ENCODE measurements at regions not wholly inside any gene's neighbourhood (a gene's known extent, or its start where the extent isn't known, plus 50 kb on each side); places are given as distances from the start of the nearest gene placed in this dataset.

DNA sequence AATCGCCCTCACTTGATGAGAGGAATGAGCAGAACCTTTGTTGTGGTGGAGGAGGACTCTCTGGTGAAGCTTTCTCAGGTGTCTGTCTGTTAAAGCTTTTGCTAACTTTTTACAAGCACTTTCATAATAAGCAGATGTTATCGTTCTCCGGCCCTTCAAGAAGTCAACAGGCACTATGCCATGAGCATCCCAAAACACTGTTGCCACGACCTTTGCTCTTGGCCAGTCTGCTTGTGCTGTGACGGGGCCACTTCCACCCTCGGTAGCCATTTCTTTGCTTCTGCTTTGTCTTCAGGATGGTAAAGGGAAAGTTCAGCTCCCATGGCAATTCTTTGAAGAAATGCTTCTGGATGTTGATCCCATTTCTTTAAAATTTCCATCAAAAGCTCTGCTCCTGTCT is 93.5 kb upstream of the ANKRD10 start:
- TF ChIP-seq BHLHE40 (IDR thresholded peaks at IDR 0.05; ENCODE audit: borderline replicate concordance) (no peak), L3MBTL2 (conservative IDR thresholded peaks at IDR 0.05) (no peak), ELF4 (IDR thresholded peaks at IDR 0.05) (no peak), FOXM1 (IDR thresholded peaks at IDR 0.05; ENCODE audit: borderline replicate concordance) (no peak), TARDBP (IDR thresholded peaks at IDR 0.05) (no peak), HDGF (IDR thresholded peaks at IDR 0.05; ENCODE audit: borderline replicate concordance) (no peak)

Data from HEK293T (cell line).